Skeletal muscle tissue (tissue), 3 donors: ENCODE measurements at regions not wholly inside any gene's neighbourhood (a gene's known extent, or its start where the extent isn't known, plus 50 kb on each side); places are given as distances from the start of the nearest gene placed in this dataset.
A peak's percentile ranks its signal among the peaks of the same experiment; 100 is the strongest.
"Not testable (repeated sequence)": the region's sequence is repeated elsewhere in the genome, so short reads cannot be mapped to it uniquely, and the experiment has no call there.

Experiments
- H3K27ac ChIP-seq: one replicate; pipeline ENCODE4 v1.7.0; 2013; ENCODE audit warnings: mild to moderate bottlenecking, low read depth, low read length, inconsistent platforms
- H3K27me3 ChIP-seq, 3 donors: one replicate each; pipeline ENCODE4 v1.7.0; 2013; ENCODE audit warnings: low read length in 3 of 3; ENCODE audit not compliant: control insufficient read depth in 3 of 3, insufficient read depth in 3 of 3
- H3K36me3 ChIP-seq, 3 donors: one replicate each; pipeline ENCODE4 v1.7.0; 2013; ENCODE audit warnings: low read length in 3 of 3; ENCODE audit not compliant: control insufficient read depth in 3 of 3, insufficient read depth in 3 of 3
- H3K4me1 ChIP-seq, 3 donors: one replicate each; pipeline ENCODE4 v1.7.0; 2013; ENCODE audit warnings: low read length in 3 of 3, mild to moderate bottlenecking in 3 of 3; ENCODE audit not compliant: control insufficient read depth in 3 of 3, insufficient read depth in 3 of 3
- H3K4me3 ChIP-seq, 3 donors: one replicate each; pipeline ENCODE4 v1.7.0; 2013; ENCODE audit warnings: low read length in 3 of 3
- H3K9ac ChIP-seq, 3 donors: one replicate each; pipeline ENCODE4 v1.7.0; 2013; ENCODE audit warnings: low read length in 3 of 3, mild to moderate bottlenecking in 3 of 3, moderate library complexity in 2 of 3, low read depth in 1 of 3
- H3K9me3 ChIP-seq, 3 donors: one replicate each; pipeline ENCODE4 v1.7.0; 2013; ENCODE audit warnings: low read length in 3 of 3; ENCODE audit not compliant: control insufficient read depth in 3 of 3
- donor health status: Osteomylitis.

DNA sequence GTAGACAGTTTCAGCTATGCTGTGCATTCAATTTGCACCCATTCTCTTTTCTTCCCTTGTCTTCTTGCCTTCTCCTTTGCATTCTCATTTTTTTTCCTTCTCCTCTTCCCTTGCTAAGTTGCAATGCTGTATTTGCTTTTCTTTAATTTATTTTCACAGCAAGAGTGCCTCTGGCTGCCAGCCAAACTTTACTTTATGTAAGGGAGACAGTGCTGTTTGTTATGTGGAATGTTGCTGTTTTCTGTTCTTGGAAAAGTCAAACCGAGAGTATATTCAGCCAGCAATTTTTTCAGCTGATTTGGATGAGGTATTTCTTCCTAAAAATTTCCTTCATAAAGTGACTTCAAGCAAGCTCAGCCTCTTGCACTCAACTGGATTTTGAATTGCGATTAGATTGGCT, 1293.4 kb downstream of the ARAP2 start:
- Histone ChIP-seq H3K9me3 (no peaks in the 10 kb centered on the region), H3K27ac (no peak overlapping the region), H3K4me1 (no peaks in the 10 kb centered on the region), H3K36me3 (no peaks in the 10 kb centered on the region), H3K27me3 (no peaks in the 10 kb centered on the region), H3K4me3 (no peak overlapping the region), H3K9ac (no peak overlapping the region)

DNA sequence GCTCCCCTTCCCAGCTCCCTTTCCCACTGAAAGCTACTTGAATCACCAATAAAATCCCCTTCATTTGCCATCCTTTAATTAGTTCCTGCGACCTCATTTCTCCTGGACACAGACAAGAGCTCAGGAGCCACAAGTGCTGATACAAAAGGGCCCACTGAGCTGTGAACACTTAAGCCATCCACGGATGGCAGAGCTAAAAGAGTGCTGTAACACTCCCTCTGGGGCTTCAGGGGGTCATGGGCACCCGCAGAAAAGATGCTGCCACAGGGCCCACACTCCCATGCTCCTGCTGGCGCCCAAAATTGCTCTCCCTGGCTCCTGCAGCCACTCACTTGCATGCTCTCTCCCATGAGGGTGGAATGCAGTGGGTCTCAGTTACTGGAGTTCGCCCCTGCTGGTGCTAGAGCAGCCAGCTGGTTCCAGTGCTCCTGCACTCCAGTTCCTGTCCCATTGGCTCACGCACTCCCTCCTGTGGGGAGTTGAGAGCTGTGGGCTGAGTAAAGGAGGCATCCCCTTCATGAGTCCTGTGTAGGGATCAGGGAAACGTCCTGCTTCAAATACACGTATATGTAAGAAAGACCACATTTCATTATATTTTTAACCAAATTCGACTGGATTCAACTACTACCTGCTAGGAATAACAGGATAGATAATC, 1291.0 kb downstream of the ARAP2 start:
- H3K4me3 ChIP-seq, result no peak overlapping the region
- H3K27ac ChIP-seq, result no peak overlapping the region
- H3K27me3 ChIP-seq, result no peaks in the 10 kb centered on the region
- no peaks in the 10 kb centered on the region for H3K36me3 ChIP-seq
- no peaks in the 10 kb centered on the region for H3K9me3 ChIP-seq
- H3K4me1 ChIP-seq, result no peaks in the 10 kb centered on the region
- no peak overlapping the region for H3K9ac ChIP-seq

DNA sequence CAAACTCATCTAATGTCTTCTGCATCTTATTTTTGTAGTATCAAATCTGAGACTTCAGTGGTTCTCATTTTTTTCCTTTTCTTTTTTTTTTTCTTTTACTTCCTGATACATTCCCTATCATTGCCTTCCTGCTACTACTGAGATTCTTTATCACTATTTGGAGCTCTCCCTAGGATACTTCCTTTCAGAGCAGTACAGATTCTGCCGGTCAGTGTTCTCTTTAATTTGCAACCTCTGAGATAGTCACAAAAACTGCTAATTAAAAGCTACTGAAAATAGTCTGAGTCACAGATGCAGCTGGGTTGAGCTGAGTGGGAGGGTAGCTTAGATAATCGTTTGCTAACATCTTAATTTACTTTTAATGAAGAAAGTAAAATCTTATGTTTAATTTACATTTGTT, 1279.7 kb downstream of the ARAP2 start:
- no peak overlapping the region for H3K27ac ChIP-seq
- H3K27me3 ChIP-seq, result no peaks in the 10 kb centered on the region
- H3K4me1 ChIP-seq, result no peaks in the 10 kb centered on the region
- no peaks in the 10 kb centered on the region for H3K9me3 ChIP-seq
- H3K4me3 ChIP-seq, result no peak overlapping the region
- no peaks in the 10 kb centered on the region for H3K36me3 ChIP-seq
- no peak overlapping the region for H3K9ac ChIP-seq

DNA sequence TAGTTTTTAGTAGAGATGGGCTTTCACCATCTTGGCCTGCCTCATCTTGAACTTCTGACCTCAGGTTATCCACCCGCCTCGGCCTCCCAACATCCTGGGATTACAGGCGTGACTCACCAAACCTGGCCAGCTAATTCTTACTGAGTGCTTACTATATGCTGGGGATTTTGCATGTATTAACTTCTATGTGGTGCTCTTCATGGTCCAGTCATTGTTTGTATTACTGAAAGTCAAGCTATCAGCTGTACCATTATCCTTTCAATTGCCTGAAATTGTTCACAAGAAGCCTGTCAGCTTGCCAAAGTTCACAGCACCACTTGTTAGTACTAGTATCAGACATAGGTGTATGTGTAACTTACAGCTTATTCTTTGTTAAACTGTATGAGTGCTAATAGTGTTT, 1272.1 kb downstream of the ARAP2 start:
- H3K27ac ChIP-seq, result no peak overlapping the region
- no peaks in the 10 kb centered on the region for H3K27me3 ChIP-seq
- no peak overlapping the region for H3K4me3 ChIP-seq
- peaks cover 0 to 9% (median 9%) of the 10 kb centered on the region in 3 donors for H3K4me1 ChIP-seq
- H3K9ac ChIP-seq, result no peak overlapping the region
- H3K9me3 ChIP-seq, result no peaks in the 10 kb centered on the region
- no peaks in the 10 kb centered on the region for H3K36me3 ChIP-seq

DNA sequence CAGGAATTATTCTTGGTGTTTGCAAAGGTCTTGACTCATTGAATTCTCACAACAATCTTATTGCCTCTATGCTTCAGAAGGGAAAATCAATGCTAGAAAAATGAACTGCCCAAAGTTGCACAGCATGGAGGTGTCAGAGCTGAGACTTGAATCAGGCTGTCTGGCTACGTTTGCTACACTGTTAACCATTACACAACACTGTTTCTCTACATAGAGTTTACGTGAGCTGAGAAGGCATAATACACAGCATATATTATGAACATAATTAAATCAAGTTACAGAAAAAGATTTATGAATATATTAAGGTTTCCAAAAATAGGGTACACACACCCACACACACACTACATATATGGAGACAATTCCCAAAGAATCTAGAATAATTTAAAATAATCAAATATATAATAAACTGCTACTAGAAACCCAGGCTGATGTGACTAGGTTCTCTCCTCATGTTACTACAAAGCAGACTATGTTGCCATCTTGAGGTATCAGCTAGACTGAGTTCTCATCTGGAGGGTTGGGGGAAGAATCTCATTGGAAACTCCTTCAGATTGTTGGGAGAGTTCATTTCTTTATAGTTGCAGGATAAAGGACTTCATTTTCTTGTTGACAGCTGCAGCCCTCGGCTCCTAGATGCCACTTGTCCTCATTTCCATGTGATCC, 1270.5 kb downstream of the ARAP2 start:
- H3K9ac ChIP-seq, result peak overlapping the region in 2 of 3 donors; percentile 39 to 75
- H3K27ac ChIP-seq, result peak overlapping the region; percentile 86
- H3K9me3 ChIP-seq, result no peaks in the 10 kb centered on the region
- H3K36me3 ChIP-seq, result no peaks in the 10 kb centered on the region
- H3K4me1 ChIP-seq, result peaks cover 0 to 9% (median 9%) of the 10 kb centered on the region in 3 donors
- peak overlapping the region in 2 of 3 donors; percentile 33 to 52 for H3K4me3 ChIP-seq
- no peaks in the 10 kb centered on the region for H3K27me3 ChIP-seq

DNA sequence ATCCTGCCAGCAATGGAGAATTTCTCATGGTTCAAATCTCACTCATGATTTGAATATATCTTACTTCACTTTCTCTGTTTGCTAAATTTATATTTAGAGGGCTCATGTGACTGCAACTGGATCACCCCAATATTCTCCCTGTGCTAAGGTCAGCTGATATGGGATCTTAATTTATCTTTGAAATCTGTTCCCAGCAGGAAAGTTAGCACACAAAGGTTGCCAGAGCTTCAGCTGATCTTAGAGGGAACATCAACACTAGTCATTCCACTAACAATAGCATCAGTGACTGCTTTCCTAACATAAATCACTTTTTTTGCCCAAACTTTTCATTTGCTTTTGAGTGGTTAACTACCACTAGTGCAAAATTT, 1270.0 kb downstream of the ARAP2 start:
- H3K9me3 ChIP-seq, result no peaks in the 10 kb centered on the region
- peak overlapping the region in 2 of 3 donors; percentile 39 to 75 for H3K9ac ChIP-seq
- peaks cover 0 to 9% (median 9%) of the 10 kb centered on the region in 3 donors for H3K4me1 ChIP-seq
- H3K4me3 ChIP-seq, result peak overlapping the region in 2 of 3 donors; percentile 22 to 33
- H3K27ac ChIP-seq, result peak overlapping the region; percentile 86
- no peaks in the 10 kb centered on the region for H3K36me3 ChIP-seq
- H3K27me3 ChIP-seq, result no peaks in the 10 kb centered on the region

DNA sequence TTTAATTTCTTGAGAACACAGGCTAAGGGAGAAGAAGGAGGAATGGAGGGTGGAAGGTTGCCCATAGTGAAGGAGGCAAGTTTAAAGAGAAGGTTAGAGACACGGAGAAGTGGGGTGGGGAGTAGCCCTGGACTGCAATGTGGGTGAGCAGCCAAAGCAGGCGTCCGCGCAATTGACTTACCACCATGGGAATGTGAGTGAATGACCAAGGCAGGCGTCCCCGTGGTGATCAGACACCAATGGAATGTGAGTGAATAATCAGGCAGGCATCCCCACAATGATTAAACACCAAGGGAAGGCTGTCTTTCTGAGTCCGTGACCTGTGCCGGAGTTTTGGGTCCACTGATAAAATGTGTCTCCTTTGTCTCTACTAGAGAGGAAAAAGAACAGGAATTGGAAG, 1223.1 kb downstream of the ARAP2 start:
- not testable (repeated sequence) for H3K36me3 ChIP-seq, H3K27me3 ChIP-seq, H3K4me1 ChIP-seq, H3K27ac ChIP-seq, H3K9me3 ChIP-seq, H3K4me3 ChIP-seq, H3K9ac ChIP-seq

DNA sequence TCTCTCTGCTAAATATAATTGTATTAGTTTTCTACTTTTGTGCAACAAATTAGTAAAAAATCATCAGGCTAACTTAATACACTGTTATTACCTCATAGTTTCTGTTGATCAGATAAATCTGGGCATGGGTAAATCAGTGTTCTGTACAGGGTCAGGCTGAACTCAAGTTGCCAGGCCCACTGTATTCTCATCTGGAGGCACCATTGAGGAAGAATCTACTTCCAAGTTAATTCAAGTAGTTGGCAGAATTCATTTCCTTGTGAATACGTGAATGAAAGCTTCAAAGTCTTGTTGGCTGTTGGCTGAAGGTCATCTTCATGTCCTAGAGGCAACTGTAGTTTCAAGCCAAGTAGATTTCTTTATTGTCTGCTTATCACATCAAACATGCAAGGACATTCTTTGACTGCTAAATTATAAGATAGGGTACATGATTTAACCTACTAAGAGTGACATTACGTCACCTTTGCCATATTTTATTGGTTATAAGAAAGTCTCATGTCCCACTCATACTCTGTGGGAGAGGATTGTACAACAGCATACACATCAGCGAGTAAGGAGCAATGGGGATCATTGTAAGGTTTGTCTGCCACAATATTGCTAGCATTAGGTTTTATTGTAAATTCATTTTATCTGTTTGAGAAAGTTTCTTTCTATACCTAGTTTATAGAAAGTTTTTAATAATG, 1219.0 kb downstream of the ARAP2 start:
- no peak overlapping the region for H3K27ac ChIP-seq
- H3K4me1 ChIP-seq, result no peaks in the 10 kb centered on the region
- H3K9me3 ChIP-seq, result no peaks in the 10 kb centered on the region
- H3K9ac ChIP-seq, result no peak overlapping the region
- H3K27me3 ChIP-seq, result no peaks in the 10 kb centered on the region
- no peaks in the 10 kb centered on the region for H3K36me3 ChIP-seq
- H3K4me3 ChIP-seq, result no peak overlapping the region

DNA sequence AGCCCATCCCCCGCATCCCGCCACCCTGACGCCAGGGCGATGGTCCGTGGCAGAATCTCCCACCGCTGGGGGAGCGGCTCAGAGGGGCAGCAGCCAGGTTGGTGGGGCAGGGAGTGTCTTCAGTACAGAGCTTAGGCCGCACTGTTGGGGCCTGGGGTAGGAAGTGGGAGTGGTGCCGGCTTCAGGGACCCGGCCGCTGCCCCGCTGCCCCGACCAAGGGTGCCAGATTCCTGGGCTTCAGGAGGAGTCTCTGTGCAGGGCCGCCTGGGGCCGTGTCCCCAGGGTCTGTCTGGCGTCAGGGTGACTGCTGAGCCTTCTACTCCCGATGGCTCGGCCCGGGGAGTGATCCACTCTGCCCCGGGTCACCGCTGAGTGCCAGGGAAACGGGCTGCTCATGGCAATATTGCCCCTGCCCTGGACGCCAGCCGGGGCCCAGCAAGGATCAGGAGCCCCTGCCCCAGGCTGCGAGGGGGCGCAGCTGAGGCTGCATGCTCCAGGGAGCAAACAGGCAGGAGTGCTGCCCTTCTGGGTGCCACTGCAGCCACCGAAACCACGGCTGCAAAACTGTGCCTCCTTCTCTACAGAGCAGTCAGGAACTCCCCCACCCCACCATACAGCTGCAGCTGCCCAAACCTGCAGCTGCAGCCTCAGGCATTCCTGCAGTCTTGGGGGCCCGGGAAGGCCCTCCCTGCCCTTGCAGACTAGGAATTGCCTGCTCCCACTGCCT, 1206.1 kb downstream of the ARAP2 start:
- Histone ChIP-seq H3K4me3 (no peak overlapping the region), H3K36me3 (no peaks in the 10 kb centered on the region), H3K9ac (no peak overlapping the region), H3K27me3 (no peaks in the 10 kb centered on the region), H3K9me3 (no peaks in the 10 kb centered on the region), H3K4me1 (no peaks in the 10 kb centered on the region), H3K27ac (no peak overlapping the region)

DNA sequence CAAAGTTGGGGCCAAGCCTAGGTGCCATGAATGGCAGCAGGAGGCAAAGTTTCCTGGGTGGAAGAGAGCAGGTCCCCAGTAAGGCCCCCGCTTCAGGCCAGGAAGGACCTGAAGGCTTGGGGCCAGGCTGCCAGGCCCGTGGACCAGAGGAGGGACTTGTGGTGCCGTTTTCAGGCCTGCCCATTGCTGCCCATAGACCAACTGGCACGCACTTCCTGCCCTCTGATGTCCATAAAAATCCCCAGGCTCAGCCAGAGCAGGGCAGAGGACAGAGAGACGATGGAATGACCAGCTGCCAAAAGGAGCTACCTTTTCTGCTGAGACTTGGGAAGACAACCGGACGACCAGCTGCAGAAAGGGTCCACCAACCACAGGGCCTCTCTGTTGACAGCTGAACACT, 1205.5 kb downstream of the ARAP2 start:
- Histone ChIP-seq H3K36me3 (no peaks in the 10 kb centered on the region), H3K27me3 (no peaks in the 10 kb centered on the region), H3K9me3 (no peaks in the 10 kb centered on the region), H3K27ac (no peak overlapping the region), H3K4me3 (no peak overlapping the region), H3K9ac (no peak overlapping the region), H3K4me1 (no peaks in the 10 kb centered on the region)
